Stimulated activated CD8-positive, alpha-beta memory T cell treated with anti-CD3 and anti-CD28 coated beads, Interleukin-2, amount 100 ng/mL, for 1 hour (primary cell): ENCODE measurements at regions not wholly inside any gene's neighbourhood (a gene's known extent, or its start where the extent isn't known, plus 50 kb on each side); places are given as distances from the start of the nearest gene placed in this dataset.
"Not testable (repeated sequence)": the region's sequence is repeated elsewhere in the genome, so short reads cannot be mapped to it uniquely, and the experiment has no call there.

ENCODE experiments used
- DNase-seq, 2 donors: peaks; one replicate each; pipeline ENCODE4 v3.0.0-alpha.2; 2020; ENCODE audit warnings: low read depth in 2 of 2

DNA sequence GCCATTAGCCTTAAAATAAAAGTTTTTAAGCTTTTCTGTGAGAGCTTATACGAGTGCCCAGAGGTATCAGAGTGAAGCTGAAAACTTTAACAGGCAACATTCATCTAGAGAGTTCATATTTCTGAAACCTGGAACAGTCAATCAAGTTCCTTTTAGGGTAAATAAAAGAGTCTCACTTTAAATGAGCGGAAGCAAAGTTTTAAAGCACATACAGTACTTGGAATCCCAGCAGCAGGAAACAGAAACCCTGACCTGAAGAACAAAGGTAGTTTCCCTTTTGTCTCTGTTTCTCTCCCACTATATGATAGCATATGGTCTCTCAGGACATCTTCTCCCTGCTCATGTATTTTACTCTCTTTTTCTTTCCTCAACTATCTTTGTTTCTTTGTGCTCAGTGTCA is 153.0 kb downstream of the ASB9 start:
- no peak for DNase-seq

GRCh38 chrX:15114743-15115566 is 154.9 kb downstream of the ASB9 start:
- no peak for DNase-seq

GRCh38 chrX:15107367-15107988 is 162.4 kb downstream of the ASB9 start:
- no peak for DNase-seq

- DNase-seq: no peak
Measured at GRCh38 chrX:15098505-15098904, 171.4 kb downstream of the ASB9 start.

DNA sequence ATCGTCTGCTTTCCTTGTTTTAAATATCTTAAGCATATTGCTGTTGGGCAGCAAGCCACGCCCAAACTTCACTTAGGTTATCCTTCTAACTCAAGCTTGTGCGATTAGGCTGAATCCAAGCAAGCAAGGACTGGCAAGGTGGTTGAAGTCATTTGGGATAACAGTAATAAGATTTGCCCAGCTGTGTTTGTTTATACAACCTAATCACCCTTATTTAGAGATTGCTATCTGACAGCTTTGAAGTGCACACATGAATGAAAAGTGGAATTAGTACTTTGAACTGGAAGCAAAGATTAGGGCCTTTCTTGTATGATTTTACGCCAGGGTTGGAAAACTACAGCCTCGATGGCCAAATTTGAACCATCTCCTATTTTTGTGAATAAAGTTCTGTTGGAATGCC is 182.1 kb downstream of the ASB9 start:
- DNase-seq: no peak

GRCh38 chrX:15073313-15073712 is 196.6 kb downstream of the ASB9 start:
- DNase-seq: no peak

- no peak for DNase-seq
Measured at GRCh38 chrX:15072880-15073279, 197.0 kb downstream of the ASB9 start.

- no peak for DNase-seq
Measured at GRCh38 chrX:15072259-15072658, 197.6 kb downstream of the ASB9 start.

GRCh38 chrX:15059474-15059873 is 186.3 kb downstream of the MOSPD2 start:
- no peak for DNase-seq

DNA sequence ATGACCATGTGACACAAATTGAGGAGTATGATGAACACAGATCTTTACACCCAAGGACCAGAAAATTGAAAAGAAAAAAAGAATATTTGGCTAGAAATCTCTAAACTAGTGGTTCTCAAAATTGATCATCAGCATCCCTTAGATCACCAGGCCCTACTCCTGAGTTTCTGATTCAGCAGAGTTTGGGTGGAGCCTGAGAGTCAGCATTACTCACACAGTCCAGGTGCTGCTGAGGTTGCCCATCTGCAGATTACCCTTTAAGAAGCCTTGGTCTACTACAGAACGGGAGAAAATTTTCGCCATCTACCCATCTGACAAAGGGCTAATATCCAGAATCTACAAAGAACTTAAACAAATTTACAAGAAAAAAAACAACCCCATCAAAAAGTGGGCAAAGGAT is 182.8 kb downstream of the MOSPD2 start:
- no peak for DNase-seq

- no peak for DNase-seq
Measured at GRCh38 chrX:15055146-15055930, 182.1 kb downstream of the MOSPD2 start.

- DNase-seq: no peak
Measured at GRCh38 chrX:15050395-15050794, 177.2 kb downstream of the MOSPD2 start.

DNA sequence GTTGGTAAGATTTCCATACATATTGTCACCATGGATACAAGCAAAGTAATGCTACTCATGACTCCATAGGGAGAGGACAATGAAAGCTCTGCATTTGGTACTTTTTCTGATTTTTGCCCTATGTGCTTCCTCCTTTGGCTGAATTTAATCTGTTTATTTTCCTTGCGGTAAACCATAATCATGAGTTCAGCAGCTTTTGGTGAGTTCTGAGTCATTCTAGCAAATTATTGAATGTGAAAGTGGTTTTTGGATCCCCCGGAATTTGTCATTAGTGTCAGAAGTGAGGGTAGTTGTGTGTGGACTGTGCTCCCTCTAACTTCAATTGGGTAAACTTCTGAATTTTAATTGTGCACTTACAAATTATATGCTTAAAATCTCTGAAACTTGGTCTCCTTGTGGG is 170.3 kb downstream of the MOSPD2 start:
- DNase-seq: no peak

DNA sequence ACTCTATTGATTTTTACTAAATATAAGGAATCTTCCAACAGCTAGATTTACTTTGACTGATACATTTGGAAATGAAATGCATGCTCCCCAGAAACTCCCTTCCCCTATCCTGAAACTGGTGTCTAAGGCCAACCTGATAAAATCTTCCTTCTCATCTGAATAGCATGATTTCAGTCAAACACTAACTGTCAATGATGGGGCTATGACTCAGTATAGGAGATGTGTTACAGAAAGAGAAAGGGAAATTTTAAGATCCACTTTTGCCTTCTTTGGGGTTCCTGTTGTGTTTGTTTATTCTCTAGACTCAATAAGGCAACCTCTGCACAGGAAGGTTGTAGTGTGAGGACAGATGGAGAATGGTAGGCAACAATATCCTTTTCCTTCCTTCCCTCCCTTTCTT is 160.7 kb downstream of the MOSPD2 start:
- no peak for DNase-seq

- no peak for DNase-seq
Measured at GRCh38 chrX:15017491-15017890, 144.3 kb downstream of the MOSPD2 start.

- DNase-seq: no peak
Measured at GRCh38 chrX:15016051-15016450, 142.8 kb downstream of the MOSPD2 start.

DNA sequence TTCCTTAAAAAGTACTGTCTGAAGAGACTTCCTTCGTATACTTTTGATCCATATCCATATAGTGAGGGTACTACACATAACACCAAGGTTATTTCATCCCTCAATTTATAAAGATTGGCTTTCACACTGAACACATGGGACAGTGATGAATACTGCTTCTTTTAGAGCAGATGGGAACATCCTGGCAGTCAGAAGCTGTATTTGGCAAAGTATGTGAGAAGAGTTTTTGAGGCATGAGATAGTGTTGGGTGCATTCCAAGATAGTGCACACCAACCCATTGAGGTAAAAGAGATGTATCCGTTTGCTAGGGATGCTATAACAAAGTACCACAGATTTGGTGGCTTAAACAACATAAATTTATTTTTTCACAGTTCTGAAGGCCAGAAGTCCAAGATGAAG is 141.1 kb downstream of the MOSPD2 start:
- no peak for DNase-seq

- no peak for DNase-seq
Measured at GRCh38 chrX:15013461-15013860, 140.2 kb downstream of the MOSPD2 start.

GRCh38 chrX:14997271-14997670 is 124.0 kb downstream of the MOSPD2 start:
- no peak for DNase-seq

DNA sequence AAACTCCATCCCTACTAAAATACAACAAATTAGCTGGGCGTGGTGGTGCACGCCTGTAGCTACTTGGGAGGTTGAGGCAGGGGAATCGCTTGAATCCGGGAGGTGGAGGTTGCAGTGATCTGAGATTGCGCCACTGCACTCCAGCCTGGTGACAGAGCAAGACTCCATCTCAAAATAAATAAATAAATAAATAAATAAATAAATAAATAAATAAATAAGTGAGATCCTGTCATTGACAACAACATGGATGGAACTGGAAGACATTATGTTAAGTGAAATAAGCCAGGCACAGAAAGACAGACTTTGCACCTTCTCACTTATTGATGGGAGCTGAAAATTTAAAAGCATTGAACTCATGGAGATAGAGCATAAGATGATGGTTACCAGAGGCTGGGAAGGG is 111.2 kb downstream of the MOSPD2 start:
- not testable (repeated sequence) for DNase-seq
